Adrenal gland (tissue), 9 donors: ENCODE measurements at regions not wholly inside any gene's neighbourhood (a gene's known extent, or its start where the extent isn't known, plus 50 kb on each side); places are given as distances from the start of the nearest gene placed in this dataset.

Experiments
- DNase-seq, 7 donors: peaks; one replicate each; pipeline ENCODE4 v3.0.0-alpha.2; 2019 to 2020
- H3K27ac ChIP-seq, 5 donors: fragments of 200-600 bp; sonication (generic) in 4 of 5; 1 replicate in 3 of 5; 2 replicates in 2 of 5; pipeline versions ENCODE4 v1.5.1 to v1.8.0; 2016 to 2020; ENCODE audit warnings: mild to moderate bottlenecking in 1 of 5
- H3K27me3 ChIP-seq: fragments of 200-600 bp; 2 replicates; pipeline ENCODE4 v1.8.0; 2021
- H3K36me3 ChIP-seq, 2 donors: fragments of 200-600 bp; replicated peaks in 1 of 2; 1 replicate in 1 of 2; 2 replicates in 1 of 2; pipeline versions ENCODE4 v1.5.1 to v1.8.0; 2018 to 2022
- H3K4me1 ChIP-seq, 2 donors: fragments of 200-600 bp; replicated peaks in 1 of 2; 1 replicate in 1 of 2; 2 replicates in 1 of 2; pipeline versions ENCODE4 v1.5.1 to v1.8.0; 2018 to 2021
- H3K4me3 ChIP-seq, 4 donors: fragments of 200-600 bp; sonication (generic) in 3 of 4; one replicate each; pipeline ENCODE4 v1.5.1; 2016 to 2018
- H3K9me3 ChIP-seq, 3 donors: fragments of 200-600 bp; sonication (generic) in 1 of 3; replicated peaks in 1 of 3; 1 replicate in 2 of 3; 2 replicates in 1 of 3; pipeline versions ENCODE4 v1.5.1 to v1.8.0; 2016 to 2021
- CTCF ChIP-seq, 6 experiments: fragments of 450-650 bp in 4 of 6; fragments of 200-600 bp in 2 of 6; sonication (generic) in 1 of 6; IDR thresholded peaks; 1 replicate in 5 of 6; 2 replicates in 1 of 6; pipeline versions ENCODE4 v1.5.1 to v1.8.0; 2016 to 2021; ENCODE audit warnings: antibody characterized with exemption in 6 of 6, mild to moderate bottlenecking in 2 of 6, moderate library complexity in 1 of 6
- POLR2A ChIP-seq, 2 donors: fragments of 450-650 bp; IDR thresholded peaks; one replicate each; pipeline ENCODE4 v1.6.1; 2017; ENCODE audit warnings: antibody characterized with exemption in 2 of 2, mild to moderate bottlenecking in 2 of 2, moderate library complexity in 1 of 2
- WGBS, 4 donors: extraction: QIAGEN DNeasy Blood & Tissue Kit in 2 of 4; methylation state at CpG; one replicate each; pipeline versions ENCODE4 v1.1.5 to v1.1.7; 2013 to 2017; 5-methylcytosine and 5-hydroxymethylcytosine counted together
- intact Hi-C, 2 donors: fragments of 100-400 bp; cut with DNase I; formaldehyde crosslinking; loops; one replicate each; pipeline versions ENCODE4 v1.14.1 to v1.15.0; 2022 to 2023
- donor health status: healthy with polysubstance abuse.
- donor health status: Bipolar disorder and iron deficiency.
- donor health status: DM: yes; HTN: yes; CAD: no.
- donor health status: DM: no; HTN: no; CAD: no.
- donor health status: DM: no; HTN: no; CAD: no.

GRCh38 chr3:74329096-74329495 is 285.4 kb downstream of the CNTN3 start:
- TF ChIP-seq POLR2A (IDR thresholded peaks at IDR 0.05) (no peak), CTCF (IDR thresholded peaks at IDR 0.05) (no peak)

GRCh38 chr3:74328435-74328834 is 286.0 kb downstream of the CNTN3 start:
- intact Hi-C loops, result no loop called here
- DNase-seq, result no peak

More at GRCh38 chr3:74329096-74329495, 285.4 kb downstream of the CNTN3 start:
- no peaks in the 10 kb centered on the region for H3K4me1 ChIP-seq
- no peak overlapping the region for H3K4me3 ChIP-seq
- intact Hi-C loops, result no loop called here
- H3K27me3 ChIP-seq, result no peaks in the 10 kb centered on the region
- no peaks in the 10 kb centered on the region for H3K36me3 ChIP-seq
- no peak overlapping the region for H3K27ac ChIP-seq
- DNase-seq, result no peak
- H3K9me3 ChIP-seq, result no peaks in the 10 kb centered on the region

GRCh38 chr3:74315291-74315690 is 299.2 kb downstream of the CNTN3 start:
- no peak overlapping the region for H3K4me3 ChIP-seq
- 54 to 67% (median 62%) methylated on average over 3 of the region's 3 CpGs for WGBS, 4 donors
- intact Hi-C loops, result no loop called here

More at GRCh38 chr3:74328435-74328834, 286.0 kb downstream of the CNTN3 start:
- no peaks in the 10 kb centered on the region for H3K36me3 ChIP-seq
- WGBS, 4 donors, result 74 to 89% (median 78%) methylated on average over 2 of the region's 2 CpGs
- H3K27ac ChIP-seq, result no peak overlapping the region
- no peaks in the 10 kb centered on the region for H3K9me3 ChIP-seq
- no peaks in the 10 kb centered on the region for H3K27me3 ChIP-seq
- H3K4me1 ChIP-seq, result no peaks in the 10 kb centered on the region
- H3K4me3 ChIP-seq, result no peak overlapping the region
- TF ChIP-seq CTCF (IDR thresholded peaks at IDR 0.05), result no peak
- no peak for TF ChIP-seq POLR2A (IDR thresholded peaks at IDR 0.05)

GRCh38 chr3:74314696-74315095 is 299.8 kb downstream of the CNTN3 start:
- no peak for DNase-seq
- no peaks in the 10 kb centered on the region for H3K27me3 ChIP-seq
- H3K4me3 ChIP-seq, result no peak overlapping the region
- peaks cover 0 to 5% (median 0%) of the 10 kb centered on the region in 3 donors for H3K9me3 ChIP-seq
- H3K36me3 ChIP-seq, result no peaks in the 10 kb centered on the region
- intact Hi-C loops, result no loop called here
- H3K27ac ChIP-seq, result no peak overlapping the region
- TF ChIP-seq CTCF (IDR thresholded peaks at IDR 0.05), result no peak
- H3K4me1 ChIP-seq, result no peaks in the 10 kb centered on the region
- WGBS, 4 donors, result 57 to 67% (median 62%) methylated on average over 2 of the region's 2 CpGs

More at GRCh38 chr3:74315291-74315690, 299.2 kb downstream of the CNTN3 start:
- no peaks in the 10 kb centered on the region for H3K27me3 ChIP-seq
- no peaks in the 10 kb centered on the region for H3K36me3 ChIP-seq
- no peak for DNase-seq
- peaks cover 0 to 5% (median 0%) of the 10 kb centered on the region in 3 donors for H3K9me3 ChIP-seq
- TF ChIP-seq POLR2A (IDR thresholded peaks at IDR 0.05) (no peak), CTCF (IDR thresholded peaks at IDR 0.05) (no peak)
- H3K27ac ChIP-seq, result no peak overlapping the region
- no peaks in the 10 kb centered on the region for H3K4me1 ChIP-seq
